NB4 (cell line): ENCODE measurements at regions not wholly inside any gene's neighbourhood (a gene's known extent, or its start where the extent isn't known, plus 50 kb on each side); places are given as distances from the start of the nearest gene placed in this dataset.
"Not testable (repeated sequence)": the region's sequence is repeated elsewhere in the genome, so short reads cannot be mapped to it uniquely, and the experiment has no call there.

Experiments used
- DNase-seq: peaks from one replicate; pipeline ENCODE4 v3.0.0; 2010; ENCODE audit warnings: low read depth
- H3K4me3 ChIP-seq: one replicate; pipeline ENCODE4 v1.5.1; 2011; ENCODE audit warnings: mild to moderate bottlenecking, low read depth, low read length, moderate library complexity
- CTCF ChIP-seq: IDR thresholded peaks from one replicate; pipeline ENCODE4 v1.5.1; 2012; ENCODE audit warnings: low read depth, low read length
- MAX ChIP-seq: IDR thresholded peaks from 2 replicates; pipeline ENCODE4 v1.6.1; 2011; ENCODE audit warnings: low read depth, low read length
- MYC ChIP-seq: IDR thresholded peaks from 2 replicates; pipeline ENCODE4 v1.6.1; 2011; ENCODE audit warnings: low read depth, low read length
- POLR2A ChIP-seq: IDR thresholded peaks from 2 replicates; pipeline ENCODE4 v1.6.1; 2011; ENCODE audit warnings: mild to moderate bottlenecking; ENCODE audit not compliant: insufficient read length; ENCODE audit errors: extremely low read depth

- TF ChIP-seq POLR2A: no peak
- TF ChIP-seq MAX: no peak
- no peak for TF ChIP-seq MYC
- no peak for TF ChIP-seq CTCF
These were observed 307.4 kb upstream of the SEMA6A start for GRCh38 chr5:116881921-116882531.

DNA sequence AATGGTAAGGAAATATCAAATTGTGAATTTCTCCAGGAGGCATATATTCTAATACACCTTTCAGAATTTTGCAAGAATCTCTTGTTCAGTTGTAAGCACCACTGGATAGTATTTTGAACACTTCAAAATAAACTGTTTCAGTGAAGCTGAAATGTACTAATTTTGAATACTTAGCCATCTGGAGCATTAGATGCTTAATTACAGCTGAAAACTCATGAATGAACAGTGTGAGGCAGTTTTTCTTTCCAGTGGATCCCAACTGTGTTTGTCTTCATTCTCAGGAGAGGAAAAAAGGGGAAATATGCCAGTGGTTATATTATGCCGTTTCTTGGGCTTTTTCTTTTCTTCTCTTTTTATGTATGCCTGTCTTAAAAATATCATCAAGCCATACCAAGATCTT, 306.0 kb upstream of the SEMA6A start:
- TF ChIP-seq POLR2A: no peak
- no peak for TF ChIP-seq MAX
- TF ChIP-seq CTCF: no peak
- TF ChIP-seq MYC: no peak
- no peak for DNase-seq
- H3K4me3 ChIP-seq: no peak overlapping the region

More at GRCh38 chr5:116881921-116882531, 307.4 kb upstream of the SEMA6A start:
- no peak for DNase-seq
- no peak overlapping the region for H3K4me3 ChIP-seq

- H3K4me3 ChIP-seq: no peak overlapping the region
- no peak for DNase-seq
- no peak for TF ChIP-seq POLR2A
These were observed 305.5 kb upstream of the SEMA6A start for GRCh38 chr5:116880150-116880549.

- no peak overlapping the region for H3K4me3 ChIP-seq
- TF ChIP-seq MAX (no peak), MYC (no peak), POLR2A (no peak), CTCF (no peak)
These were observed 301.7 kb upstream of the SEMA6A start for GRCh38 chr5:116876240-116876840.

GRCh38 chr5:116872986-116873385, 298.4 kb upstream of the SEMA6A start:
- no peak for DNase-seq
- no peak overlapping the region for H3K4me3 ChIP-seq
- TF ChIP-seq MYC: no peak
- TF ChIP-seq POLR2A: no peak
- no peak for TF ChIP-seq MAX
- TF ChIP-seq CTCF: no peak

More at GRCh38 chr5:116876240-116876840, 301.7 kb upstream of the SEMA6A start:
- no peak for DNase-seq

GRCh38 chr5:116872486-116872885, 297.9 kb upstream of the SEMA6A start:
- no peak overlapping the region for H3K4me3 ChIP-seq
- no peak for DNase-seq
- no peak for TF ChIP-seq POLR2A
- TF ChIP-seq MAX: no peak
- TF ChIP-seq MYC: no peak
- no peak for TF ChIP-seq CTCF

DNA sequence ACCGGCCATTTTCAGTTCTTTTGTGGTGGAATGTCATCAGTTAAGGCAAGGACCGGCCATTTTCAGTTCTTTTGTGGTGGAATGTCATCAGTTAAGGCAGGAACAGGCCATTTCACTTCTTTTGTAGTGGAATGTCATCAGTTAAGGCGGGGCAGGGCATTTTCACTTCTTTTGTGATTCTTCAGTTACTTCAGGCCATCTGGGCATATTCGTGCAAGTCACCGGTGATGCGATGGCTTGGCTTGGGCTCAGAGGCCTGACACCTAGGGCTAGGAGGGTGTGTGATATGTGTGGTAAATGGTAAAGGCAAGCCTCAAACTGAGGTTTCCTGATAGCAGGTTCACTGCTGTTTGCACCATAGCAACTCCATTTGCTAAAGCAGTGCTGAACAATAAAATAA, 293.2 kb upstream of the SEMA6A start:
- not testable (repeated sequence) for H3K4me3 ChIP-seq, DNase-seq
